ENCODE measurements at regions not wholly inside any gene's neighbourhood (a gene's known extent, or its start where the extent isn't known, plus 50 kb on each side); places are given as distances from the start of the nearest gene placed in this dataset.
A peak's percentile ranks its signal among the peaks of the same experiment; 100 is the strongest.

GRCh38 chr7:153422291-153423209, 629.6 kb upstream of the DPP6 start:
- H3K9me3 ChIP-seq, result no peaks in the 10 kb centered on the region
- H3K4me3 ChIP-seq, result no peak overlapping the region
- H3K27me3 ChIP-seq (replicated peaks; ENCODE audit: insufficient read depth), result no peaks in the 10 kb centered on the region
- no peaks in the 10 kb centered on the region for H3K36me3 ChIP-seq
- peak; percentile 10 for DNase-seq (ENCODE audit: low spot score)
- 24% methylated on average over 9 of the region's 9 CpGs for WGBS
- intact Hi-C loops (cut with DNase I), result no loop called here
- H3K4me1 ChIP-seq (replicated peaks), result no peaks in the 10 kb centered on the region
- H3K27ac ChIP-seq, result no peak overlapping the region
- TF ChIP-seq POLR2AphosphoS5 (IDR thresholded peaks at IDR 0.05) (peak; percentile 70), POLR2A (IDR thresholded peaks at IDR 0.05) (no peak), CTCF (IDR thresholded peaks at IDR 0.05) (no peak)

GRCh38 chr7:153423210-153423590, 629.0 kb upstream of the DPP6 start:
- Histone ChIP-seq H3K27me3 (replicated peaks; ENCODE audit: insufficient read depth) (no peaks in the 10 kb centered on the region), H3K9me3 (no peaks in the 10 kb centered on the region), H3K36me3 (no peaks in the 10 kb centered on the region), H3K4me1 (replicated peaks) (no peaks in the 10 kb centered on the region), H3K27ac (no peak overlapping the region), H3K4me3 (no peak overlapping the region)
- TF ChIP-seq POLR2A (IDR thresholded peaks at IDR 0.05) (no peak), POLR2AphosphoS5 (IDR thresholded peaks at IDR 0.05) (no peak), CTCF (IDR thresholded peaks at IDR 0.05) (no peak)
- intact Hi-C loops (cut with DNase I), result no loop called here
- WGBS, result 19% methylated on average over 2 of the region's 2 CpGs
- no peak for DNase-seq (ENCODE audit: low spot score)

GRCh38 chr7:153430931-153431330, 621.3 kb upstream of the DPP6 start:
- Histone ChIP-seq H3K27me3 (replicated peaks; ENCODE audit: insufficient read depth) (no peaks in the 10 kb centered on the region), H3K9me3 (no peaks in the 10 kb centered on the region), H3K27ac (no peak overlapping the region), H3K4me1 (replicated peaks) (no peaks in the 10 kb centered on the region), H3K36me3 (no peaks in the 10 kb centered on the region), H3K4me3 (no peak overlapping the region)
- WGBS, result 48% methylated on average over 5 of the region's 5 CpGs
- intact Hi-C loops (cut with DNase I), result no loop called here
- DNase-seq (ENCODE audit: low spot score), result no peak
- no peak for TF ChIP-seq POLR2A (IDR thresholded peaks at IDR 0.05)
- TF ChIP-seq POLR2AphosphoS5 (IDR thresholded peaks at IDR 0.05), result no peak
- TF ChIP-seq CTCF (IDR thresholded peaks at IDR 0.05), result no peak

- WGBS, result 36% methylated on average over 8 of the region's 8 CpGs
- H3K27me3 ChIP-seq (replicated peaks; ENCODE audit: insufficient read depth), result no peaks in the 10 kb centered on the region
- no peaks in the 10 kb centered on the region for H3K36me3 ChIP-seq
- H3K4me3 ChIP-seq, result no peak overlapping the region
- no peak overlapping the region for H3K27ac ChIP-seq
- no peak for TF ChIP-seq CTCF (IDR thresholded peaks at IDR 0.05)
- TF ChIP-seq POLR2AphosphoS5 (IDR thresholded peaks at IDR 0.05), result no peak
- no peak for TF ChIP-seq POLR2A (IDR thresholded peaks at IDR 0.05)
- DNase-seq (ENCODE audit: low spot score), result no peak
- H3K9me3 ChIP-seq, result no peaks in the 10 kb centered on the region
- H3K4me1 ChIP-seq (replicated peaks), result no peaks in the 10 kb centered on the region
- intact Hi-C loops (cut with DNase I), result no loop called here
These were observed 620.1 kb upstream of the DPP6 start for GRCh38 chr7:153432063-153432462.

GRCh38 chr7:153433223-153433622, 619.0 kb upstream of the DPP6 start:
- Histone ChIP-seq H3K4me1 (replicated peaks) (no peaks in the 10 kb centered on the region), H3K9me3 (no peaks in the 10 kb centered on the region), H3K4me3 (no peak overlapping the region), H3K36me3 (no peaks in the 10 kb centered on the region), H3K27me3 (replicated peaks; ENCODE audit: insufficient read depth) (no peaks in the 10 kb centered on the region), H3K27ac (no peak overlapping the region)
- DNase-seq (ENCODE audit: low spot score), result no peak
- intact Hi-C loops (cut with DNase I), result no loop called here
- TF ChIP-seq POLR2A (IDR thresholded peaks at IDR 0.05) (no peak), CTCF (IDR thresholded peaks at IDR 0.05) (no peak), POLR2AphosphoS5 (IDR thresholded peaks at IDR 0.05) (no peak)
- WGBS, result 86% methylated on average over 8 of the region's 8 CpGs

All from prostate gland (tissue), 2 donors.